Glomerular visceral epithelial cell (primary cell): ENCODE measurements at regions not wholly inside any gene's neighbourhood (a gene's known extent, or its start where the extent isn't known, plus 50 kb on each side); places are given as distances from the start of the nearest gene placed in this dataset.
"Not testable (repeated sequence)": the region's sequence is repeated elsewhere in the genome, so short reads cannot be mapped to it uniquely, and the experiment has no call there.

ENCODE experiments used
- DNase-seq: peaks from one replicate; pipeline ENCODE4 v3.0.0-alpha.2; 2016; ENCODE audit errors: extremely low spot score

GRCh38 chr10:94223702-94224370 is 138.9 kb downstream of the NOC3L start:
- DNase-seq = no peak

- peak; percentile 73 for DNase-seq
These were observed 138.1 kb downstream of the NOC3L start for GRCh38 chr10:94224656-94225055.

- no peak for DNase-seq
These were observed 137.2 kb downstream of the NOC3L start for GRCh38 chr10:94225589-94225988.

GRCh38 chr10:94230134-94230785 is 132.5 kb downstream of the NOC3L start:
- DNase-seq = no peak

GRCh38 chr10:94232711-94233383 is 129.9 kb downstream of the NOC3L start:
- no peak for DNase-seq

GRCh38 chr10:94235461-94235860 is 127.3 kb downstream of the NOC3L start:
- no peak for DNase-seq

- DNase-seq = no peak
These were observed 124.6 kb downstream of the NOC3L start for GRCh38 chr10:94238006-94238617.

- DNase-seq = no peak
These were observed 123.0 kb downstream of the NOC3L start for GRCh38 chr10:94239696-94240095.

GRCh38 chr10:94240491-94240890 is 122.2 kb downstream of the NOC3L start:
- no peak for DNase-seq

- no peak for DNase-seq
These were observed 121.8 kb downstream of the NOC3L start for GRCh38 chr10:94240901-94241300.

- no peak for DNase-seq
These were observed 111.6 kb downstream of the NOC3L start for GRCh38 chr10:94251098-94251497.

GRCh38 chr10:94251568-94251967 is 111.2 kb downstream of the NOC3L start:
- no peak for DNase-seq

GRCh38 chr10:94257407-94257806 is 105.3 kb downstream of the NOC3L start:
- not testable (repeated sequence) for DNase-seq

- DNase-seq = no peak
These were observed 102.3 kb downstream of the NOC3L start for GRCh38 chr10:94260455-94260854.

GRCh38 chr10:94264085-94264484 is 98.7 kb downstream of the NOC3L start:
- no peak for DNase-seq

- no peak for DNase-seq
These were observed 96.6 kb downstream of the NOC3L start for GRCh38 chr10:94266091-94266490.

- no peak for DNase-seq
These were observed 94.1 kb downstream of the NOC3L start for GRCh38 chr10:94268652-94269051.

GRCh38 chr10:94274142-94274787 is 88.5 kb downstream of the NOC3L start:
- no peak for DNase-seq

GRCh38 chr10:94276140-94276539 is 86.6 kb downstream of the NOC3L start:
- DNase-seq = no peak

GRCh38 chr10:94277450-94277849 is 85.3 kb downstream of the NOC3L start:
- no peak for DNase-seq

GRCh38 chr10:94279835-94280709 is 82.7 kb downstream of the NOC3L start:
- peak; percentile 56 for DNase-seq
